Liver (tissue), 6 donors: ENCODE measurements at regions not wholly inside any gene's neighbourhood (a gene's known extent, or its start where the extent isn't known, plus 50 kb on each side); places are given as distances from the start of the nearest gene placed in this dataset.
"Not testable (repeated sequence)": the region's sequence is repeated elsewhere in the genome, so short reads cannot be mapped to it uniquely, and the experiment has no call there.

Experiments used
- DNase-seq: peaks from one replicate; pipeline ENCODE4 v3.0.0-alpha.2; 2017; ENCODE audit warnings: low spot score
- H3K27ac ChIP-seq, 2 donors: one replicate each; pipeline ENCODE4 v1.7.0; 2013; ENCODE audit warnings: inconsistent platforms in 2 of 2, low read length in 2 of 2, control low read depth in 1 of 2, low read depth in 1 of 2, mild to moderate bottlenecking in 1 of 2
- H3K27me3 ChIP-seq, 4 donors: one replicate each; pipeline versions ENCODE4 v1.6.1 to v1.7.0; 2013; ENCODE audit warnings: low read length in 3 of 4, inconsistent platforms in 1 of 4, mild to moderate bottlenecking in 1 of 4, moderate library complexity in 1 of 4; ENCODE audit not compliant: control insufficient read depth in 4 of 4, insufficient read depth in 4 of 4
- H3K36me3 ChIP-seq, 4 donors: one replicate each; pipeline versions ENCODE4 v1.6.1 to v1.7.0; 2013; ENCODE audit warnings: low read length in 3 of 4, mild to moderate bottlenecking in 3 of 4, low read depth in 1 of 4, moderate library complexity in 1 of 4; ENCODE audit not compliant: control insufficient read depth in 4 of 4, insufficient read depth in 3 of 4
- H3K4me1 ChIP-seq, 4 donors: one replicate each; pipeline versions ENCODE4 v1.6.1 to v1.7.0; 2013; ENCODE audit warnings: low read length in 3 of 4, mild to moderate bottlenecking in 3 of 4, moderate library complexity in 1 of 4; ENCODE audit not compliant: control insufficient read depth in 4 of 4, insufficient read depth in 4 of 4
- H3K4me3 ChIP-seq, 3 donors: one replicate each; pipeline versions ENCODE4 v1.6.1 to v1.7.0; 2013; ENCODE audit warnings: low read length in 3 of 3, control low read depth in 1 of 3, low read depth in 1 of 3, mild to moderate bottlenecking in 1 of 3
- H3K9ac ChIP-seq, 2 donors: one replicate each; pipeline ENCODE4 v1.7.0; 2013; ENCODE audit warnings: low read length in 2 of 2, mild to moderate bottlenecking in 2 of 2, moderate library complexity in 2 of 2, control low read depth in 1 of 2, low read depth in 1 of 2
- H3K9me3 ChIP-seq, 4 donors: one replicate each; pipeline versions ENCODE4 v1.6.1 to v1.7.0; 2013; ENCODE audit warnings: low read length in 3 of 4; ENCODE audit not compliant: control insufficient read depth in 4 of 4
- WGBS: extraction: QIAGEN DNeasy Blood & Tissue Kit; methylation state at CpG from one replicate; pipeline ENCODE4 v1.1.7; 2013; 5-methylcytosine and 5-hydroxymethylcytosine counted together
- donor health status: healthy.
- donor health status: healthy.
- donor health status: healthy.

DNA sequence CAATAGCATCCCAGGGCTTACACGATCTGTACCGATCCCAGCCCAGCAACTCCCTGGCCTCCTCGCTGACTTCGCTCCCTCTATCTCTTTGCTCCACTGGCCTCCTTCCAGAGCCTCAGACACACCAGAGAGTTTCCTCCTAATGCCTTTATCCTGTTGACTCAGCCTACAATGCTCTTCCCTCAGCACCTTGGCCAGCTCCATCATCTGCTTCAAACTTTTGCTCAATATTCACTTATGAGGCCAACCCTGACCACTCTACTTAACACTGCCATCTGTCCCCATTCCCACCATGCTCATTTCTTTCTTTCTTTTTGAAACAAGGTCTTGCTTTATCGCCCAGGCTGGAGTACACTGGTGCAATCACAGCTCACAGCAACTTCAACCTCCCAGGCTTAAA, 180.9 kb downstream of the CEP170 start:
- not testable (repeated sequence) for H3K4me1 ChIP-seq, H3K4me3 ChIP-seq, H3K9me3 ChIP-seq, DNase-seq, H3K27me3 ChIP-seq, H3K36me3 ChIP-seq, H3K9ac ChIP-seq, H3K27ac ChIP-seq
- 88% methylated on average over 2 of the region's 5 CpGs for WGBS

DNA sequence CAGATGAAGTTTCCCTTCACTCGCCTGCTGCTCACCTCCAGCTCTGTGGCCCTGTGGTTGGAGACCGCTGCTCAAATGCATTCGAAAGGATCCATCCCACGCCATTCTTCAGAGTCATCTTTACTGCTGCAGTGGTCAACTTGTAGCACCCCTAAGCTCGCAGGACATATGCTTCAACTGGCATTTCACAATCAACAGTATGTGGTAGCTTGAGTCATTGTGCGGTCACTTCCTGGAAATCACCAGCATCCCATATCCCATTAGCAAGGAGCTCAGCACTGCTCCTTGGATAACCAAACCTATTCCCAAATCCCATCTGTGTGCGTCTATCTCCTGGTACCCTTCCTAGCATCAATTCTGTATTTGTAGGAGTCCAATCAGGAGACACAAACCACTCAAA, 188.0 kb downstream of the CEP170 start:
- 93% methylated on average over 6 of the region's 7 CpGs for WGBS
- not testable (repeated sequence) for DNase-seq, H3K27me3 ChIP-seq, H3K4me3 ChIP-seq, H3K4me1 ChIP-seq, H3K27ac ChIP-seq, H3K9me3 ChIP-seq, H3K36me3 ChIP-seq, H3K9ac ChIP-seq

DNA sequence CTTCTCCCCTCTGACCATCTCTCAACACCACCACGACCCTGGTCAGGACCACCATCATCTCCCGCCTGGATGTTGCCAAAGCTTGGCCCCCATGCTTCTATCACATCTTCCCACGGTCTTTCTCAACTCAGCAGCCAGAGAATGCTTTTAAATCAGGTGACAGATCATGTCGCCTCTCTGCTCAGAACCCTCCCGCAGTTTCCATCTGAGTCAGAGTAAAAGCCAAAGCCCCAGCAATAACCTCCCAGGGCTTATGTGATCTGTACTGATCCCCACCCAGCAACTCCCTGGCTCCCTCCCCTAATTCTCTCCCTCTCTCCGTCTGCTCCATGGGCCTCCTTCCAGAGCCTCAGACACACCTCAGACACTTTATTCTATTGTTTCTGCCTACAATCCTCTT, 193.1 kb downstream of the CEP170 start:
- not testable (repeated sequence) for H3K27me3 ChIP-seq, H3K4me1 ChIP-seq, H3K36me3 ChIP-seq, DNase-seq, H3K9me3 ChIP-seq, H3K9ac ChIP-seq, H3K4me3 ChIP-seq, H3K27ac ChIP-seq
- WGBS = 75% methylated on average over 4 of the region's 6 CpGs

DNA sequence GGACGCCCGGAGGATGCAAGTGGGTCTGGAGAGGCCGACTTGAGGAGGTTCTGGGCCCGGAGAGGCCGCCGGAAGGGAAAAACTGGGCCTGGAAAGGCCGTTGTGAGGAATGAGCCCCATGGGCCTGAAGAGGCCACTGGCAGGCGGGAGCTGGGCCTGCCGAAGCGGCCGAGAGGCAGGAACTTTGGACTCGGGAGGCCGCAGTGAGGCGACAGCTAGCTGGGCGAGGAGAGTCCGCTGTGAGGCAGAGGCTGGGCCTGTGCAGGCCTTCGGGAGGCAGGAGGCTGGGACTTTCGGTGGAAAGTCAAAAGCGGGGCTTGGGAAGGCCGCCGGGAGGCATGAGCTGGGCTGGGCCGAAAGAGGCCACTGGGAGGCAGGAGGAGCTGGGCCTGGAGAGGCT, 199.6 kb downstream of the CEP170 start:
- H3K36me3 ChIP-seq, DNase-seq, H3K9me3 ChIP-seq, H3K27me3 ChIP-seq, H3K4me3 ChIP-seq, H3K27ac ChIP-seq, H3K9ac ChIP-seq, H3K4me1 ChIP-seq: not testable (repeated sequence)
- 94% methylated on average over 21 of the region's 22 CpGs for WGBS

DNA sequence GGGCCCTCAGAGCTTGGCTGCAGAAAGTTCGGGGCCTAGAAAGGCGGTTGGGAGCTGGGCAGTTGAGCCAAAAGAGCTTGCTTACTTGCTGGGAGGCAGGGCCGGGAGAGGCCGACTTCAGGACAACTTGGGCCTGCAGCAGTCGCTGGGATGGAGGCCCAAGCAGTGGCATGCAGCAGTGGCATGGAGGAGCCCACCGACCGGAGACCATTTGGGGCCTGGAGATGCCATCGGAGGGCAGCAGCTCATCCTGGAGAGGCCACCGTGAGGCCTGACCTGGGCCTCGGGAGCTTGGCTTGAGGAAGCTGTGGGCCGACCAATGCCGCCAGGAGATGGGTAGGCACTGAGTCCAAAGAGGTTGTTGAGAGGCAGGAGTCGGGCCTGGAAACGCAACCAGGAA, 200.0 kb downstream of the CEP170 start:
- DNase-seq, H3K27me3 ChIP-seq, H3K4me1 ChIP-seq, H3K4me3 ChIP-seq, H3K36me3 ChIP-seq, H3K9ac ChIP-seq, H3K27ac ChIP-seq, H3K9me3 ChIP-seq: not testable (repeated sequence)
- WGBS = 96% methylated on average over 14 of the region's 14 CpGs

DNA sequence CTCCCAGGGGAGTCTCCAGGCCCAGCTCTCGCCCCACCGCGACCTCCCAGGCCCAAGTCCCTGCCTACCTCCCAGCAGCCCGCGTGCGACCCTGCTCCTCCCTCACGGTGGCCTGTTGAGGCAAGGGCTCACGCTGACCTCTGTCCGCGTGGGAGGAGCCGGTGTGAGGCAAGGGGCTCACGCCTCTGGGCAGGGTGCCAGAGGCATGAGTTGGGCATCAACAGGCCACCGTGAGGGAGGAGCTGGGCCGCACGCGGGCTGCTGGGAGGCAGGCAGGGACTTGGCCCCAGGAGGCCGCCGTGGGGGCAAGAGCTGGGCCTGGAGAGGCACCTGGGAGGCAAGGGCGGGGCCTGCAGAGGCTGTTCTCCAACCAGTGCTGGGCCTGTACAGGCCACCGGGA, 200.4 kb downstream of the CEP170 start:
- not testable (repeated sequence) for H3K36me3 ChIP-seq, H3K9me3 ChIP-seq, DNase-seq, H3K4me3 ChIP-seq, H3K27me3 ChIP-seq, H3K4me1 ChIP-seq, H3K9ac ChIP-seq, H3K27ac ChIP-seq
- WGBS = 95% methylated on average over 20 of the region's 20 CpGs

DNA sequence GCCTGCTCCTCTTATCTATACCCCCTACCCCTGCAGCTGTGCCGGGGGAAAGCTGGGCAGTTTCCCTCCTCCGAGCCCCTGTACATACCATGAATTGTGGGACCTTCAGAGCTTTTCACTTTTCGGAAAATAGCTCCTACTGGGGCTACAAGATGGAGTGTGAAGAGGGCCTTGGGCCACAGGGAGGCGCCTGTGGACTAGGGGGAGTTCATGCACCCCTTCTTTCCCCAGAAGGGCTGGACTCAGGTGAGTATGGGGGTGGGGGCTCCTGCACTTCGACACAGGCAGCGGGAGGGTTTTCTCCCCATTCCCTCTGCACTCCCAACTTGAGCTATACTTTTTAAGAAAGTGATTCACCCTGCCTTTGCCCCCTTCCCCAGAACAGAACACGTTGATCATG, 202.0 kb downstream of the CEP170 start:
- 85% methylated on average over 6 of the region's 7 CpGs for WGBS
- H3K9me3 ChIP-seq, H3K4me1 ChIP-seq, H3K27ac ChIP-seq, H3K4me3 ChIP-seq, H3K27me3 ChIP-seq, H3K36me3 ChIP-seq, DNase-seq, H3K9ac ChIP-seq: not testable (repeated sequence)

DNA sequence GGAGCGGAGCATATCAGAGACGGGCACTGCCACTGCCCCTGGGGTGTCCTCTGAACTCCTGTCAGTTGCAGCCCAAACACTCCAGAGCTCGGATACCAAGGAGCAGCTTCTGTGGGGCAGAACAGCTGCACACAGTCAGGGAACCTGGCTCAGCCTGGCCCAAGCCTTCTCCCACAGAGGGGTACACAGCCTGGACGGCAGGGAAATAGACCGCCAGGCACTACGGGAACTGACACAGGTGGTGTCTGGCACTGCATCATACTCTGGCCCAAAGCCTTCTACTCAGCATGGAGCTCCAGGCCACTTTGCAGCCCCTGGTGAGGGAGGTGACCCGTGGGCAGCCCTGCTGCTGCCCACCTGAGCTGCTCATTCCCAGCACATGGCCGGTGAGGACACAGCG, 204.5 kb downstream of the CEP170 start:
- not testable (repeated sequence) for H3K27me3 ChIP-seq, H3K36me3 ChIP-seq, DNase-seq, H3K27ac ChIP-seq, H3K9ac ChIP-seq, H3K4me1 ChIP-seq, H3K4me3 ChIP-seq, H3K9me3 ChIP-seq
- WGBS = 83% methylated on average over 7 of the region's 9 CpGs

DNA sequence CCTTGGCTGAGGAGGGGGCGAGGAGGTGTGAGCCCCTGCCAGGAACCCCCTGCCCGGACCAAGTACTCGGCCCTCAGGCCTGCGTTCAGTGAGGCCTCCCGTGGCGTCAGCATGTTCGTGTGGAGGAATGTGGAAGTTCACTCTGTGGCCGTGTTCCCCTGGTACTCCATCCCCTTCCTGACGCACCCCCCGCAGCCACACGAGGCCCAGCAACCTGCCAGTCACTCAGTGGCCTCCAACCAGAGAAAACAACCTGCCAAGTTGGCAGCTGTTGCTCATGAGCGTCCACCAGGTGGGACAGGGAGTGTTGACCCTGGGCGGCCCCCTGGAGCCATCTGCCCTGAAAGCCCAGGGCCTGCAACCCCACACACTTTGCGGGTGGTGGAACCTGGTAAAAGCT, 205.4 kb downstream of the CEP170 start:
- not testable (repeated sequence) for H3K4me3 ChIP-seq, H3K27me3 ChIP-seq, H3K9me3 ChIP-seq, DNase-seq, H3K4me1 ChIP-seq, H3K9ac ChIP-seq, H3K27ac ChIP-seq, H3K36me3 ChIP-seq
- 86% methylated on average over 14 of the region's 14 CpGs for WGBS
